Osteoblast (primary cell): ENCODE measurements at regions not wholly inside any gene's neighbourhood (a gene's known extent, or its start where the extent isn't known, plus 50 kb on each side); places are given as distances from the start of the nearest gene placed in this dataset.

Experiments used
- DNase-seq: peaks from one replicate; pipeline ENCODE4 v3.0.0; 2011; ENCODE audit warnings: low spot score, mixed read lengths; ENCODE audit not compliant: insufficient read length; ENCODE audit errors: missing footprints
- H2AFZ ChIP-seq: 2 replicates; pipeline ENCODE4 v1.6.0; 2011; ENCODE audit warnings: mild to moderate bottlenecking, low read length
- H3K27ac ChIP-seq: 2 replicates; pipeline ENCODE4 v1.5.1; 2011; ENCODE audit warnings: mild to moderate bottlenecking, low read depth, low read length, moderate library complexity
- H3K27me3 ChIP-seq: 2 replicates; pipeline ENCODE4 v1.6.0; 2012; ENCODE audit warnings: mild to moderate bottlenecking, control low read depth, inconsistent platforms, low read length, moderate library complexity; ENCODE audit not compliant: insufficient read depth
- H3K36me3 ChIP-seq: 2 replicates; pipeline ENCODE4 v1.5.1; 2011; ENCODE audit warnings: mild to moderate bottlenecking, low read length, control low read depth, moderate library complexity; ENCODE audit not compliant: insufficient read depth
- H3K4me1 ChIP-seq: 2 replicates; pipeline ENCODE4 v1.5.1; 2011; ENCODE audit warnings: mild to moderate bottlenecking, low read length, control low read depth, moderate library complexity; ENCODE audit not compliant: insufficient read depth
- H3K4me2 ChIP-seq: 2 replicates; pipeline ENCODE4 v1.6.0; 2011; ENCODE audit warnings: mild to moderate bottlenecking, low read length; ENCODE audit not compliant: insufficient read depth
- H3K4me3 ChIP-seq: fragments of 200-600 bp; sonication (generic); 3 replicates; pipeline ENCODE4 v1.5.1; 2012; ENCODE audit warnings: mild to moderate bottlenecking, low read length, inconsistent platforms; ENCODE audit not compliant: insufficient read depth
- H3K79me2 ChIP-seq: 2 replicates; pipeline ENCODE4 v1.6.0; 2012; ENCODE audit warnings: mild to moderate bottlenecking, low read length, control low read depth, inconsistent platforms; ENCODE audit not compliant: insufficient read depth
- H3K9me3 ChIP-seq: 2 replicates; pipeline ENCODE4 v1.5.1; 2011; ENCODE audit warnings: low read depth, low read length, control low read depth
- H4K20me1 ChIP-seq: 2 replicates; pipeline ENCODE4 v1.6.0; 2012; ENCODE audit warnings: mild to moderate bottlenecking, low read length, control low read depth; ENCODE audit not compliant: insufficient read depth
- TF ChIP-seq, protein P1 (sequence below): IDR thresholded peaks from 2 replicates; pipeline ENCODE4 v1.5.1; 2011; ENCODE audit warnings: mild to moderate bottlenecking, low read depth, low read length, moderate library complexity; ENCODE audit errors: extremely low read depth

GRCh38 chr10:128296253-128297007 lies 170.2 kb upstream of the MKI67 start:
- no peak for DNase-seq
- Histone ChIP-seq H3K36me3 (no peaks in the 10 kb centered on the region), H3K79me2 (no peaks in the 10 kb centered on the region), H2AFZ (no peak overlapping the region), H4K20me1 (no peaks in the 10 kb centered on the region), H3K4me3 (no peak overlapping the region), H3K9me3 (no peaks in the 10 kb centered on the region), H3K4me1 (no peaks in the 10 kb centered on the region), H3K27ac (no peak overlapping the region), H3K4me2 (no peak overlapping the region), H3K27me3 (no peaks in the 10 kb centered on the region)
- TF ChIP-seq, protein P1, sequence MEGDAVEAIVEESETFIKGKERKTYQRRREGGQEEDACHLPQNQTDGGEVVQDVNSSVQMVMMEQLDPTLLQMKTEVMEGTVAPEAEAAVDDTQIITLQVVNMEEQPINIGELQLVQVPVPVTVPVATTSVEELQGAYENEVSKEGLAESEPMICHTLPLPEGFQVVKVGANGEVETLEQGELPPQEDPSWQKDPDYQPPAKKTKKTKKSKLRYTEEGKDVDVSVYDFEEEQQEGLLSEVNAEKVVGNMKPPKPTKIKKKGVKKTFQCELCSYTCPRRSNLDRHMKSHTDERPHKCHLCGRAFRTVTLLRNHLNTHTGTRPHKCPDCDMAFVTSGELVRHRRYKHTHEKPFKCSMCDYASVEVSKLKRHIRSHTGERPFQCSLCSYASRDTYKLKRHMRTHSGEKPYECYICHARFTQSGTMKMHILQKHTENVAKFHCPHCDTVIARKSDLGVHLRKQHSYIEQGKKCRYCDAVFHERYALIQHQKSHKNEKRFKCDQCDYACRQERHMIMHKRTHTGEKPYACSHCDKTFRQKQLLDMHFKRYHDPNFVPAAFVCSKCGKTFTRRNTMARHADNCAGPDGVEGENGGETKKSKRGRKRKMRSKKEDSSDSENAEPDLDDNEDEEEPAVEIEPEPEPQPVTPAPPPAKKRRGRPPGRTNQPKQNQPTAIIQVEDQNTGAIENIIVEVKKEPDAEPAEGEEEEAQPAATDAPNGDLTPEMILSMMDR: no peak

- H2AFZ ChIP-seq: no peak overlapping the region
- no peak overlapping the region for H3K4me3 ChIP-seq
- H3K4me2 ChIP-seq: no peak overlapping the region
- no peaks in the 10 kb centered on the region for H3K27me3 ChIP-seq
- no peaks in the 10 kb centered on the region for H3K36me3 ChIP-seq
- H3K4me1 ChIP-seq: no peaks in the 10 kb centered on the region
- H3K27ac ChIP-seq: no peak overlapping the region
- no peaks in the 10 kb centered on the region for H4K20me1 ChIP-seq
- no peaks in the 10 kb centered on the region for H3K79me2 ChIP-seq
- TF ChIP-seq, protein P1: no peak
- DNase-seq: no peak
- no peaks in the 10 kb centered on the region for H3K9me3 ChIP-seq
Measured at GRCh38 chr10:128297709-128298378, 171.6 kb upstream of the MKI67 start.

GRCh38 chr10:128298587-128298986 lies 172.4 kb upstream of the MKI67 start:
- no peaks in the 10 kb centered on the region for H3K9me3 ChIP-seq

DNA sequence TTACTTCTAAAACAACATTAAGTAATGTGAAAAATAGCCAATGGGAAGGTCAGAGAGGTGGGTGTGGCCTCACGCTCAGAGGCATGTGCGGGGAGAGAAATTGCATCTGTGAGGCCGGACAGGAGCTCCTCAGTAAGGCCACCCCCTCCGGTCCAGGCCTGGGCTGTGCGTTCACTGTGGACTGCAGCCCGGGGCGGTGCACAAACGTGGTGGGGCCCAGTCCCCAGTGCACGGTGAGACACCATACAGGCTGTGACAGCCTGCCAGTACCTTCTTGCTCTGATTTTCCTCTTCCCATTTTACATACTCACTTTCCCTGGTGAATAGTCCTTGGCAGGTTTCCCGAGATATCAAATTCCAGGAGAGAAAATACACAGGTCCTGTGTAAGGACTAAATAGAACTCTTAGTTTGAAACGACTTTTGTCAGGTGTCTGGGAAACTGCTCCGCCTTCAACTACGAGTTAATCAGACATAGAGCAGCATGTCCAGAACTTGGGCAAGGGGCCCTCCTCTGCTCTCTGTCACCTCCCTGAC lies 174.1 kb upstream of the MKI67 start:
- Histone ChIP-seq H3K36me3 (no peaks in the 10 kb centered on the region), H3K4me2 (no peak overlapping the region), H3K27ac (no peak overlapping the region), H4K20me1 (no peaks in the 10 kb centered on the region), H2AFZ (no peak overlapping the region), H3K79me2 (no peaks in the 10 kb centered on the region), H3K4me1 (no peaks in the 10 kb centered on the region), H3K27me3 (no peaks in the 10 kb centered on the region), H3K4me3 (no peak overlapping the region), H3K9me3 (no peaks in the 10 kb centered on the region)
- no peak for DNase-seq
- TF ChIP-seq, protein P1: no peak

More at GRCh38 chr10:128298587-128298986, 172.4 kb upstream of the MKI67 start:
- no peaks in the 10 kb centered on the region for H3K27me3 ChIP-seq
- no peaks in the 10 kb centered on the region for H4K20me1 ChIP-seq
- no peak overlapping the region for H2AFZ ChIP-seq
- H3K36me3 ChIP-seq: no peaks in the 10 kb centered on the region
- no peak for DNase-seq
- no peak overlapping the region for H3K4me3 ChIP-seq
- no peak overlapping the region for H3K27ac ChIP-seq
- TF ChIP-seq, protein P1: no peak
- H3K79me2 ChIP-seq: no peaks in the 10 kb centered on the region
- H3K4me2 ChIP-seq: no peak overlapping the region
- no peaks in the 10 kb centered on the region for H3K4me1 ChIP-seq
